ENCODE measurements at regions not wholly inside any gene's neighbourhood (a gene's known extent, or its start where the extent isn't known, plus 50 kb on each side); places are given as distances from the start of the nearest gene placed in this dataset.

- TF ChIP-seq CTCF (IDR thresholded peaks at IDR 0.05; ENCODE audit: extremely low read depth, missing control alignments): no peak
- DNase-seq (ENCODE audit: low spot score): no peak
Observed at GRCh38 chr9:108281696-108282095, 574.1 kb downstream of the ACTL7B start.

- no peak for TF ChIP-seq CTCF (IDR thresholded peaks at IDR 0.05; ENCODE audit: extremely low read depth, missing control alignments)
- no peak for DNase-seq (ENCODE audit: low spot score)
Observed at GRCh38 chr9:108278341-108278740, 577.4 kb downstream of the ACTL7B start.

- no peak for TF ChIP-seq CTCF (IDR thresholded peaks at IDR 0.05; ENCODE audit: extremely low read depth, missing control alignments)
Observed at GRCh38 chr9:108277216-108277615, 578.6 kb downstream of the ACTL7B start.

GRCh38 chr9:108275906-108276305 lies 579.9 kb downstream of the ACTL7B start:
- no peak for TF ChIP-seq CTCF (IDR thresholded peaks at IDR 0.05; ENCODE audit: extremely low read depth, missing control alignments)
- no peak for DNase-seq (ENCODE audit: low spot score)

More at GRCh38 chr9:108277216-108277615, 578.6 kb downstream of the ACTL7B start:
- no peak for DNase-seq (ENCODE audit: low spot score)

GRCh38 chr9:108274971-108275370 lies 580.8 kb downstream of the ACTL7B start:
- DNase-seq (ENCODE audit: low spot score): no peak
- TF ChIP-seq CTCF (IDR thresholded peaks at IDR 0.05; ENCODE audit: extremely low read depth, missing control alignments): no peak

GRCh38 chr9:108273988-108274387 lies 581.8 kb downstream of the ACTL7B start:
- no peak for DNase-seq (ENCODE audit: low spot score)
- TF ChIP-seq CTCF (IDR thresholded peaks at IDR 0.05; ENCODE audit: extremely low read depth, missing control alignments): no peak

- DNase-seq (ENCODE audit: low spot score): peak; percentile 34
- peak; percentile 27 for TF ChIP-seq CTCF (IDR thresholded peaks at IDR 0.05; ENCODE audit: extremely low read depth, missing control alignments)
Observed at GRCh38 chr9:108272349-108272899, 583.4 kb downstream of the ACTL7B start.
